ENCODE measurements at regions not wholly inside any gene's neighbourhood (a gene's known extent, or its start where the extent isn't known, plus 50 kb on each side); places are given as distances from the start of the nearest gene placed in this dataset.

GRCh38 chr13:87274209-87274819 is 396.9 kb upstream of the SLITRK5 start:
- no peaks in the 10 kb centered on the region for H3K27me3 ChIP-seq
- intact Hi-C loops (cut with DNase I), result loop anchor here in 4 of 10 donors (5.0 to 10.0 kb wide), 3 partner anchors 400 to 410 kb away; no protein-coding TSS in a partner anchor
- TF ChIP-seq CTCF (IDR thresholded peaks at IDR 0.05), result peak in 8 of 9 donors; percentile 29 to 63 (median 43)
- H3K36me3 ChIP-seq, result no peaks in the 10 kb centered on the region
- no peaks in the 10 kb centered on the region for H3K9me3 ChIP-seq
- 0% methylated on average over 1 of the region's 1 CpG for whole genome bisulfite sequencing, 2 donors
- no peak overlapping the region for H3K27ac ChIP-seq
- DNase-seq, result peak in 1 of 2 donors; percentile 15
- no peak for ATAC-seq
- no peak overlapping the region for H3K4me3 ChIP-seq
- no peaks in the 10 kb centered on the region for H3K4me1 ChIP-seq

- Histone ChIP-seq H3K4me1 (no peaks in the 10 kb centered on the region), H3K9me3 (no peaks in the 10 kb centered on the region), H3K27ac (no peak overlapping the region), H3K4me3 (no peak overlapping the region), H3K27me3 (no peaks in the 10 kb centered on the region), H3K36me3 (no peaks in the 10 kb centered on the region)
- intact Hi-C loops (cut with DNase I), result no loop called here
- no peak for ATAC-seq
- no peak for TF ChIP-seq CTCF (IDR thresholded peaks at IDR 0.05)
- DNase-seq, result no peak
- 54 to 60% methylated on average over 4 of the region's 4 CpGs for WGBS, 2 donors
These were observed 391.0 kb upstream of the SLITRK5 start for GRCh38 chr13:87280139-87280538.

GRCh38 chr13:87287721-87288120 is 383.4 kb upstream of the SLITRK5 start:
- no peak overlapping the region for H3K4me3 ChIP-seq
- DNase-seq, result no peak
- H3K9me3 ChIP-seq, result no peaks in the 10 kb centered on the region
- intact Hi-C loops (cut with DNase I), result no loop called here
- no peak for ATAC-seq
- no peak overlapping the region for H3K27ac ChIP-seq
- H3K27me3 ChIP-seq, result no peaks in the 10 kb centered on the region
- no peaks in the 10 kb centered on the region for H3K4me1 ChIP-seq
- 69 to 82% methylated on average over 3 of the region's 3 CpGs for WGBS, 2 donors
- no peak for TF ChIP-seq CTCF (IDR thresholded peaks at IDR 0.05)
- H3K36me3 ChIP-seq, result no peaks in the 10 kb centered on the region

- no peaks in the 10 kb centered on the region for H3K4me1 ChIP-seq
- no peak for ATAC-seq
- no peak overlapping the region for H3K4me3 ChIP-seq
- no peaks in the 10 kb centered on the region for H3K36me3 ChIP-seq
- no peak for DNase-seq
- no peak for TF ChIP-seq CTCF (IDR thresholded peaks at IDR 0.05)
- intact Hi-C loops (cut with DNase I), result no loop called here
- no peaks in the 10 kb centered on the region for H3K27me3 ChIP-seq
- no peak overlapping the region for H3K27ac ChIP-seq
- H3K9me3 ChIP-seq, result peaks cover 0 to 4% (median 0%) of the 10 kb centered on the region in 11 donors
These were observed 375.5 kb upstream of the SLITRK5 start for GRCh38 chr13:87295636-87296035.
